GM12892 (cell line): ENCODE measurements at regions not wholly inside any gene's neighbourhood (a gene's known extent, or its start where the extent isn't known, plus 50 kb on each side); places are given as distances from the start of the nearest gene placed in this dataset.

Experiments
- DNase-seq: peaks from one replicate; pipeline ENCODE4 v3.0.0; 2011; ENCODE audit not compliant: insufficient read length
- FAIRE-seq: peaks from 2 replicates; lab custom pipeline; 2011; peaks lifted over from hg19 to GRCh38; lab: Jason Lieb, UNC
- POLR2A ChIP-seq: IDR thresholded peaks from 2 replicates; pipeline ENCODE4 v1.6.1; 2011; ENCODE audit warnings: low read depth, low read length, control low read depth
- POLR2AphosphoS5 ChIP-seq: IDR thresholded peaks from 2 replicates; pipeline ENCODE4 v1.6.1; 2011; ENCODE audit warnings: low read depth, low read length, control low read depth
- TAF1 ChIP-seq: IDR thresholded peaks from 2 replicates; pipeline ENCODE4 v1.6.1; 2011; ENCODE audit warnings: low read depth, mild to moderate bottlenecking, control low read depth, low read length, borderline replicate concordance

GRCh38 chr2:222057347-222058073 lies 241.3 kb downstream of the PAX3 start:
- TF ChIP-seq POLR2AphosphoS5: no peak
- TF ChIP-seq TAF1: no peak
- TF ChIP-seq POLR2A: no peak
- DNase-seq: peak; percentile 12
- peak; percentile 72 for FAIRE-seq

GRCh38 chr2:222055328-222055727 lies 243.5 kb downstream of the PAX3 start:
- DNase-seq (no peak), FAIRE-seq (no peak)
- no peak for TF ChIP-seq POLR2AphosphoS5
- TF ChIP-seq POLR2A: no peak
- TF ChIP-seq TAF1: no peak

- FAIRE-seq (no peak), DNase-seq (no peak)
- TF ChIP-seq TAF1 (no peak), POLR2AphosphoS5 (no peak), POLR2A (no peak)
Observed at GRCh38 chr2:222054813-222055212, 244.0 kb downstream of the PAX3 start.

- TF ChIP-seq POLR2AphosphoS5: no peak
- no peak for TF ChIP-seq POLR2A
- TF ChIP-seq TAF1: no peak
- DNase-seq (no peak), FAIRE-seq (no peak)
Observed at GRCh38 chr2:222052934-222053367, 245.8 kb downstream of the PAX3 start.

GRCh38 chr2:222050981-222051380 lies 247.8 kb downstream of the PAX3 start:
- no peak for FAIRE-seq
- DNase-seq: no peak
- TF ChIP-seq POLR2A: no peak
- no peak for TF ChIP-seq POLR2AphosphoS5
- TF ChIP-seq TAF1: no peak

- DNase-seq: no peak
- FAIRE-seq: no peak
- TF ChIP-seq TAF1: no peak
- no peak for TF ChIP-seq POLR2AphosphoS5
- no peak for TF ChIP-seq POLR2A
Observed at GRCh38 chr2:222049946-222050345, 248.9 kb downstream of the PAX3 start.

GRCh38 chr2:222043897-222044296 lies 254.9 kb downstream of the PAX3 start:
- no peak for DNase-seq
- TF ChIP-seq TAF1 (no peak), POLR2A (no peak), POLR2AphosphoS5 (no peak)
- no peak for FAIRE-seq

- DNase-seq (no peak), FAIRE-seq (no peak)
- TF ChIP-seq POLR2A (no peak), TAF1 (no peak), POLR2AphosphoS5 (no peak)
Observed at GRCh38 chr2:222042666-222043065, 256.1 kb downstream of the PAX3 start.

GRCh38 chr2:222040333-222040732 lies 258.5 kb downstream of the PAX3 start:
- no peak for FAIRE-seq
- no peak for DNase-seq
- TF ChIP-seq POLR2A: no peak
- no peak for TF ChIP-seq POLR2AphosphoS5
- no peak for TF ChIP-seq TAF1

- TF ChIP-seq TAF1 (no peak), POLR2AphosphoS5 (no peak), POLR2A (no peak)
Observed at GRCh38 chr2:222039821-222040220, 259.0 kb downstream of the PAX3 start.

GRCh38 chr2:222038067-222038802 lies 260.6 kb downstream of the PAX3 start:
- TF ChIP-seq TAF1 (no peak), POLR2AphosphoS5 (no peak), POLR2A (no peak)
- FAIRE-seq: no peak
- DNase-seq: no peak

More at GRCh38 chr2:222039821-222040220, 259.0 kb downstream of the PAX3 start:
- no peak for FAIRE-seq
- DNase-seq: no peak

GRCh38 chr2:222037211-222037610 lies 261.6 kb downstream of the PAX3 start:
- DNase-seq (no peak), FAIRE-seq (no peak)
- TF ChIP-seq TAF1: no peak
- no peak for TF ChIP-seq POLR2AphosphoS5
